WTC11 (cell line): ENCODE measurements at regions not wholly inside any gene's neighbourhood (a gene's known extent, or its start where the extent isn't known, plus 50 kb on each side); places are given as distances from the start of the nearest gene placed in this dataset.
"Not testable (repeated sequence)": the region's sequence is repeated elsewhere in the genome, so short reads cannot be mapped to it uniquely, and the experiment has no call there.

Experiments used
- ATAC-seq: fragments of 200-7000 bp; cut with Tn5 transposase; 2 replicates; pipeline ENCODE4 v1.10.0; 2021; ENCODE audit warnings: mild to moderate bottlenecking, moderate library complexity
- CTCF ChIA-PET: fragments of 300-600 bp; sonication (Branson Sonifier 250); formaldehyde crosslinking; loops from one replicate; lab custom pipeline; 2021; ENCODE audit warnings: antibody characterized with exemption; lab: Charles Lee
- POLR2A ChIA-PET: fragments of 350-600 bp; sonication (Branson Sonifier 250); formaldehyde crosslinking; loops from one replicate; lab custom pipeline; 2021; ENCODE audit warnings: antibody characterized with exemption; lab: Charles Lee
- DNase-seq: peaks from one replicate; pipeline ENCODE4 v3.0.0; 2021; ENCODE audit warnings: low spot score
- H3K27ac Mint-ChIP-seq: 2 replicates; pipeline ENCODE4 v1.8.0; 2021; ENCODE audit warnings: mixed read lengths
- H3K27me3 Mint-ChIP-seq: 2 replicates; pipeline ENCODE4 v1.8.0; 2021; ENCODE audit warnings: low read depth, mild to moderate bottlenecking, moderate library complexity, mixed read lengths
- H3K36me3 Mint-ChIP-seq: 2 replicates; pipeline ENCODE4 v1.8.0; 2021; ENCODE audit warnings: mixed read lengths
- H3K4me1 Mint-ChIP-seq: 2 replicates; pipeline ENCODE4 v1.8.0; 2022; ENCODE audit warnings: mixed read lengths
- H3K4me3 Mint-ChIP-seq: 2 replicates; pipeline ENCODE4 v1.8.0; 2021; ENCODE audit warnings: mild to moderate bottlenecking, moderate library complexity, mixed read lengths
- H3K9me3 Mint-ChIP-seq: 2 replicates; pipeline ENCODE4 v1.8.0; 2021; ENCODE audit warnings: mixed read lengths
- AR ChIP-seq: fragments of 250-450 bp; sonication (Bioruptor Pico); IDR thresholded peaks from 2 replicates; pipeline ENCODE4 v1.9.0; 2021; ENCODE audit warnings: mild to moderate bottlenecking
- ATF6 ChIP-seq: sonication (generic); formaldehyde crosslinking; IDR thresholded peaks from 2 replicates; pipeline ENCODE4 v1.8.1; 2023; ENCODE audit warnings: mild to moderate bottlenecking, missing genetic modification reagents
- E2F1 ChIP-seq: sonication (generic); formaldehyde crosslinking; IDR thresholded peaks from 2 replicates; pipeline ENCODE4 v1.8.0; 2022; ENCODE audit warnings: mild to moderate bottlenecking, missing genetic modification reagents
- ELF4 ChIP-seq: sonication (generic); formaldehyde crosslinking; IDR thresholded peaks from 2 replicates; pipeline ENCODE4 v1.8.1; 2022; ENCODE audit warnings: low read depth, mild to moderate bottlenecking, moderate library complexity, missing genetic modification reagents
- ESRRA ChIP-seq: sonication (generic); formaldehyde crosslinking; IDR thresholded peaks from 2 replicates; pipeline ENCODE4 v1.8.1; 2022; ENCODE audit warnings: mild to moderate bottlenecking, missing genetic modification reagents, borderline replicate concordance
- ETV6 ChIP-seq: sonication (generic); formaldehyde crosslinking; IDR thresholded peaks from 2 replicates; pipeline ENCODE4 v1.8.1; 2022; ENCODE audit warnings: mild to moderate bottlenecking, missing genetic modification reagents
- FOXP1 ChIP-seq: sonication (generic); formaldehyde crosslinking; IDR thresholded peaks from 2 replicates; pipeline ENCODE4 v1.8.0; 2022; ENCODE audit warnings: missing genetic modification reagents, mild to moderate bottlenecking, moderate library complexity, borderline replicate concordance
- JAZF1 ChIP-seq: fragments of 250-450 bp; sonication (Bioruptor Pico); IDR thresholded peaks from 2 replicates; pipeline ENCODE4 v1.9.0; 2021; ENCODE audit warnings: moderate library complexity, mild to moderate bottlenecking, inconsistent platforms
- KAT7 ChIP-seq: sonication (generic); formaldehyde crosslinking; IDR thresholded peaks from 2 replicates; pipeline ENCODE4 v1.8.1; 2023; ENCODE audit warnings: missing genetic modification reagents, mild to moderate bottlenecking, borderline replicate concordance
- MAX ChIP-seq: sonication (generic); formaldehyde crosslinking; IDR thresholded peaks from 2 replicates; pipeline ENCODE4 v1.8.0; 2022; ENCODE audit warnings: mild to moderate bottlenecking, missing genetic modification reagents
- ZBTB21 ChIP-seq: sonication (generic); formaldehyde crosslinking; IDR thresholded peaks from 2 replicates; pipeline ENCODE4 v1.8.1; 2023; ENCODE audit warnings: mild to moderate bottlenecking, missing genetic modification reagents, borderline replicate concordance

- ChIA-PET CTCF (no interaction called here), POLR2A (no interaction called here)
- H3K4me1 Mint-ChIP-seq: peaks cover 10% of the 10 kb centered on the region
- no peak for DNase-seq
- peaks cover 4% of the 10 kb centered on the region; the same call in 1 of the 2 replicates for H3K27me3 Mint-ChIP-seq
- peaks cover 20% of the 10 kb centered on the region for H3K9me3 Mint-ChIP-seq
- no peak for TF ChIP-seq KAT7 (CRISPR knock-in tag)
- TF ChIP-seq ESRRA (CRISPR knock-in tag): no peak
- no peak for ATAC-seq
- H3K4me3 Mint-ChIP-seq: no peak overlapping the region
- peaks cover 12% of the 10 kb centered on the region for H3K36me3 Mint-ChIP-seq
- no peak overlapping the region for H3K27ac Mint-ChIP-seq
Observed at GRCh38 chr12:94916663-94917062, 86.8 kb downstream of the NDUFA12 start.

GRCh38 chr12:94909663-94910062, 93.8 kb downstream of the NDUFA12 start:
- TF ChIP-seq AR (CRISPR knock-in tag) (no peak), MAX (no peak), ATF6 (no peak), JAZF1 (CRISPR knock-in tag) (no peak), FOXP1 (CRISPR knock-in tag) (no peak), ZBTB21 (CRISPR knock-in tag) (no peak), ETV6 (CRISPR knock-in tag) (no peak)
- POLR2A ChIA-PET: no interaction called here

GRCh38 chr12:94905749-94906148, 97.7 kb downstream of the NDUFA12 start:
- ATAC-seq, DNase-seq, H3K4me3 Mint-ChIP-seq, H3K4me1 Mint-ChIP-seq, POLR2A ChIA-PET, H3K27ac Mint-ChIP-seq, H3K27me3 Mint-ChIP-seq, CTCF ChIA-PET: not testable (repeated sequence)
- Mint-ChIP-seq H3K9me3 (peaks cover 37% of the 10 kb centered on the region), H3K36me3 (peaks cover 18% of the 10 kb centered on the region)

More at GRCh38 chr12:94909663-94910062, 93.8 kb downstream of the NDUFA12 start:
- Mint-ChIP-seq H3K4me3 (no peak overlapping the region), H3K27me3 (peaks cover 8% of the 10 kb centered on the region; the same call in 1 of the 2 replicates), H3K27ac (no peak overlapping the region), H3K4me1 (peaks cover 5% of the 10 kb centered on the region), H3K9me3 (peaks cover 55% of the 10 kb centered on the region), H3K36me3 (peaks cover 29% of the 10 kb centered on the region)
- CTCF ChIA-PET: no interaction called here
- DNase-seq: no peak
- no peak for ATAC-seq

- no peak overlapping the region for H3K27ac Mint-ChIP-seq
- no peak for DNase-seq
- H3K27me3 Mint-ChIP-seq: no peaks in the 10 kb centered on the region
- no peak for ATAC-seq
- TF ChIP-seq ELF4: no peak
- no peak for TF ChIP-seq E2F1 (CRISPR knock-in tag)
- no peak for TF ChIP-seq ATF6
- no peak overlapping the region for H3K4me3 Mint-ChIP-seq
- H3K36me3 Mint-ChIP-seq: peaks cover 6% of the 10 kb centered on the region
- no peaks in the 10 kb centered on the region for H3K4me1 Mint-ChIP-seq
- ChIA-PET CTCF (no interaction called here), POLR2A (no interaction called here)
- H3K9me3 Mint-ChIP-seq: peaks cover 9% of the 10 kb centered on the region
Observed at GRCh38 chr12:94900496-94900895, 103.0 kb downstream of the NDUFA12 start.
